Stimulated activated CD8-positive, alpha-beta memory T cell treated with anti-CD3 and anti-CD28 coated beads, Interleukin-7, amount 100 ng/mL, for 24 hours (primary cell): ENCODE measurements at regions not wholly inside any gene's neighbourhood (a gene's known extent, or its start where the extent isn't known, plus 50 kb on each side); places are given as distances from the start of the nearest gene placed in this dataset.

Experiments used
- DNase-seq: peaks from one replicate; pipeline ENCODE4 v3.0.0-alpha.2; 2020; ENCODE audit warnings: low read depth

DNA sequence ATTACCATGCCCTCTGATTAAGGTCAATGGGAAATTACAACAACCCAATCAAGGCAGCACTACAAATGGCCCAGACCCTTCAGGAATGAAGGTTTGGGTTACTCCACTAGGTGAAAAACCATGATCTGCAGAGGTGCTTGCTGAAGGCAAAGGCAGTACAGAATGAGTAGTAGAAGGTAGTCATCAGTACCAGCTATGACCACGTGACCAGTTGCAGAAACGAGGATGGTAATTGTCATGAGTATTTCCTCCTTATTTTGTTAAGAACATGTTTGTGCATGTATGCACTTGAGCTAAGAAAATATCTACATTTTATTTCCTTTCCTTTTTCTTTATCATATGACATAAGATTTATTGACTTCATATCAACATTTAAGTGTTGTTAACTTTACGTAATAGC, 607.1 kb downstream of the KCNT2 start:
- DNase-seq, result no peak

DNA sequence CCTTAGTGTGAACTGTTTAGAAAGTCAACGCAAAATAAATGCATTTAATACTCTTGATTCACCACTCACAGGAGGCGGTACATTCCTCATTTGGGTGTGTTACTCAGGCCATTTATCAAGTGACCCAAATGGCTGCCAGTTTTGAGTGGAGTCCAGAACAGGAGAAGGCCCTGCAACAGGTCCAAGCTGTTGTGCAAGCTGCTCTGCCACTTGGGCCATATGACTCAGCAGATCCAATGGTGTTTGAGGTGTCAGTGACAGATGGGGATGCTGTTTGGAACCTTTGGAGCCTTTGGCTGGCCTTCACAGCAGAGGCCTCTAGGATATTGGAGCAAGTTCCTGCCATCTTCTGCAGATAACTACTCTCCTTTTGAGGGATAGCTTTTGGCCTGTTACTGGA, 609.2 kb downstream of the KCNT2 start:
- DNase-seq, result no peak

DNA sequence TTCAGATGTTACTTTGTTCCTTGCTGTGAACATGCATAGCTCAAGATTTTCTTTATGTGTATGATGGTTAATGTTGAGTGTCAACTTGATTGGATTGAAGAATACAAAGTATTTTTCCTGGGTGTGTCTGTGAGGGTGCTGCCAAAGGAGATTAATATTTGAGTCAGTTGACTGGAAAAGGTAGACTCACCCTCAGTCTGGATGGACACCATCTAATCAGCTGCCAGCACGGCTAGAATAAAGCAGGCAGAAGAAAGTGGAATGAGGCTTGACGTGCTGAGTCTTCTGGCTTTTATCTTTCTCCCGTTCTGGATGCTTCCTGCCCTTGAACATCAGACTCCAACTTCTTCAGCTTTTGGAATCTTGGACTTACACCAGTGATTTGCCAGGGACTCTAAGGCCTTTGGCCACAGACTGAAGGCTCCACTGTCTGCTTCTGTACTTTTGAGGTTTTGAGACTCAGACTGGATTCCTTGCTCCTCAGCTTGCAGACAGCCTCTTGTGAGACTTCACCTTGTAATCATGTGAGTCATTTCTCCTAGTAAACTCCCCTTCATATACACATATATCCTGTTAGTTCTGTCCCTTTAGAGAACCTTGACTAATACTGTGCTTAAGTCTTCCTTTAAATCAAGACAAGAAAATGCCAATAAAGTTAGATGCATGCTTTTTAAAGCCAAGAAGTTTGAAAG, 626.6 kb downstream of the KCNT2 start:
- no peak for DNase-seq

DNA sequence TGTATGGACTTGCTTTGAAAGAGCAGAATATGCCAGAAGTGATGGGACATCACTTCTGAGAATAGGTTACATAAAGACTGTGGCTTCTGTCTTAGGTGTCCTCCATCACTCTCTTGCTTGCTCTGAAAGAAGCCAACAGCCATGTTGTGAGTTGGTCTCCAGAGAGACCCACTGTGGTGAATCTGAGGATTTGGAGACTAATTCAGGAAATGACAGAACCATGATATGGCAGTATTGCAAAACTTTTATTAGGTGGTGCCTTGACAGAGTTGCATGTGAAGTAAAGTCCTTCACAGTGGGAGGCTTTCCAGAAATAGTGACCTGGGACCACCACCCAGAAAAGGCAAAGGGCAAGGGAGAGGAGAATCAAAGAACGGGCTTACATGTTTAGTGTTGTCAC, 628.6 kb downstream of the KCNT2 start:
- DNase-seq, result no peak

DNA sequence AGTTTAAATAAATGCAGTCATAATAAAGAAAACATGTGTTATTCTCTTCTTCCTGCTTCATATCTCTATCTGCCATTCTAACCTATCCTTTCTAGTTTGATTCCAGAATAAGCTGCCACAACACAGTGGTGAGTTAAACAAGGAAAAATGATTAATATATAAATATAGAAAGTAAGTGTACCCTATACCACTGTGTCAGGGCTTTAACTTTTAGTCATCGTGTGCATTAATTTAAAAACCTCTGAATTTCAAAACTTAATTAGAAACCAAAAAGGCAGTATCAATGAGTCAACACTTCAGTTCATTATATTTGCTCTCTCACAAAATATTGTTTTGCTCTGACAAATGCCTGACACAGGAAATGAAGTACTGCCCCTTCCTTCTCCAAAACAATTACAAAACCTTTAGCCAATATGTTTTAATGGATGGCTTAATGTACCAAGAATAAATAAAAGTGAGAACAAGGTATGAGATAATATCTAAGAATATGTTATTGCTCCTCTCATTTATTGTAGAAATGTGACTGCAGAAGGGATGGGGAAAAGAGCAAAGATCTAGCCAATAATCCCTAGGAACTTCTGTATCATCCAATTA, 634.8 kb downstream of the KCNT2 start:
- DNase-seq, result no peak

DNA sequence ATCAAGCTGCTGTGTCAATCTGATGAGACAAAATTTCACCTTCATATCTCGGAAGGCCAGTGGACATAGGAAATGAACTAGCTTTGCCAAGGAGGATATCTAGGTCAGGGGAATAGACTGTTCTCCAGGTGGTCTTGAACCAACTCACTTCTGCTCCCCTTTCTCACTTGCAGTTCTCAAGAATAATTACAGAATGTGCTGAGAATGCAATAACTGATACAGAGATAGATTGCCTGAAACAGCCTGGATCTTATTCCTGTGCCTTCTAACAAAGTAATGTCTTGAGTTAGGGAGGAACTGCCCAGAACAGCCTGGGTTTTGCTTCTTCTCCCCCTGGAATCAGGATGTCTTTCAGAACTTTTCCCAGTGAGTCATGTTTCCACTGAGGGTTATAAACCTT, 636.7 kb downstream of the KCNT2 start:
- DNase-seq, result no peak

DNA sequence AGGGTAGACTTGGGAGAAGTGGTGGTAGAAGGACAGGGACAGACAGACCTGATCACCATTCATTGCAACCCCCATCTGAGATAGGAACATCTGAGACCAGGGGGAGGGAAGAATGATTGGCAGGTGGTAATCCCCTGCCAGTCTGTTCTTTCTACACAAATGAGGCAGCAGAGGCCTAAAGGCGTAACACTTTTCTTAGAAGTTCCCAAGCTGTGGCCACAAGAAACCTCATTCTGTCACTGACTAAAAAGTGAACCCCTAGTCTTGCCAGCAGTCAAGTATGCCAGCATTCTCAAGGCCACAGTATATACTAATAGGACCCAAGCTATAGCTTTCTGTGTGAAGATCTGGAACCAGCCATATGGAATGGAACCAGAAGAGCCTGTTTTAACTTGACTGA, 638.0 kb downstream of the KCNT2 start:
- no peak for DNase-seq

DNA sequence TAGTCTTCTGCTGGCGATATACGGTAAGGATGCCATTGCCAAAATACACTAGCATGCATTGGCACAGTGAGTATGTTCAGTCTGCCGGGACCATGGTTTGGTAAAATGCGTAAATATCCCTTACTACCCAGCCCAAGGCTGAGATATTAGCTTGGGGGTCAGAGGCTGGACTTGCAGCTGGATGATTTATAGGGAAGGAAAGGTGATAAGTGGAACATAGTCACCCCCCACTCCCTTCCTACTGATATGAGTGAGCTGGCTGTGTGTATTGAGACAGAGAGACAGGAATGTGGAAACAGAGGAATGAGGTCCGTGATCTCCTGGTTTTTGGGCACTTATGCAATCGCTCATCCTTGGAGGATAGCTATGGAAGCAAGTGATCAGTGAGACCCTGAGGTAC, 642.8 kb downstream of the KCNT2 start:
- no peak for DNase-seq

DNA sequence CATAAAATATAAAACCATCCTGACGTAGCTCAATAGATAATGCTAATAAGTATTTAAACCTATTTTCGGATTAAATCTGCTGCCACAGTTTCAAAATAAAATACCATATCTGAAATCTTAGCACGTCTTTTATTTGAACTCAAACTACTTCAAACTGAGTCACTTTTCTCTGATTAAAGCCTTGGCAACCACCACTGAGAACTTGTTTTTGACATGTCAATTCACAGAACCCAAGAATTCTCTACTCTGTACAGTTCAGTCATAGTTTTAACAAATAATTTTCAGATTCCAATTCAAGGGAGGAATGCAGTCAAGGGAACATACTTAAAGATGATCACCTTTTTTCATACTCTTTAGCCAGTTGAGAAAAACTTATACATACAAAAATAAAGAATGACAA, 643.2 kb downstream of the KCNT2 start:
- DNase-seq, result no peak

DNA sequence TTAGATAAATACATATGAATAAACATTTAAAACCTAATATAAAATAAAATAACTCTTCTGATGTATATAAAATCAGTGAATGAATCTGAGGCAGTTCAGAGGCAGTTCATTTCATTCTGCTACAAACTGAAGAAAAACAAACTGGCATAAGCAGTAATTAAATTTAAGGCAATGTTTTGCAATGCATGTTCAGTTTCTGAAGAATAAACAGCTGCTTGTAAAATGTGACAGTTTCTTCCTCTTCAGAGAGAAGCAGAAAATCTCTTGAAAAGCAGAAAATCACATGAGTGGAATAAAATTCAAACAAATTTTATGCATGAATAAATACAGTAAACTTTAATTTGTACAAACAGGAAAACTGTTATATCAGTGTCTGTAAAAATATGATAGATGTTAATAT, 643.7 kb downstream of the KCNT2 start:
- DNase-seq, result no peak

DNA sequence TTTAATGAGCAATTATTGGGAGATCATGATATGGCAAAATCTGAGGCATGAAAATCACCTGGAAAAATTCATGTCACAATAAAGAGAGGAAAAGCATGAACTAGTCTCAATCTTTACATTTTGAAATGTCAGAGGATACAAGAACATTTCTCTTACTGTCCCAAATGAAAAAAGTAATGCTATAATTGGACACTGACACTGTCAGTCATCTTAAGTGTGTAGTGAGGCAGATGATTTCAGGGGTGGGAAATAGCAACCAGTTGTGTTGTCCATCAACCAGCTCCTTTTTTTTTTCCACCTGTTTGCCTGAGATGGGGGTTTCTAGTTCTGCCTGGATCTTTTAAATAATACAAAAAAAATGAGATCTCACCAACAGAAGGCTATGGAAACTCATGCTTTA, 646.2 kb downstream of the KCNT2 start:
- DNase-seq, result no peak

DNA sequence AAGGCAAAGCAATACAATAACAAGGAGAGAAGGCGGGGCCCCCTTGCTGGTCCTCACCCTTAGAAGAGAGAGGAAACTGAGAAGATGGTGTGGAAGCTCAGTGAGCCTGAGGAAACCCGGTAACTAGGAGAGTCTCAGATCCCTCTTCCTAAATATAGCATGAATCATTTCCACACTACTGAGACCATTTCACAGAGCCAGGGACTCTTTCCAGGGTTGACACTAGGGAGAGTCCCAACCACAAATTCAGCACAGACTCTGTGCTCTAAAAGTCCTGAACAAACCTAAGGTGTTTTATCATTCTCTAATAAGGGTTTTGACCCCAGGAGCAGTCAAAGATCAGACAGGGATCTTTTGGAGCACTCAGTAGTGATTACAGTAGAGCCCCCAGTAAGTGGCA, 647.7 kb downstream of the KCNT2 start:
- no peak for DNase-seq

DNA sequence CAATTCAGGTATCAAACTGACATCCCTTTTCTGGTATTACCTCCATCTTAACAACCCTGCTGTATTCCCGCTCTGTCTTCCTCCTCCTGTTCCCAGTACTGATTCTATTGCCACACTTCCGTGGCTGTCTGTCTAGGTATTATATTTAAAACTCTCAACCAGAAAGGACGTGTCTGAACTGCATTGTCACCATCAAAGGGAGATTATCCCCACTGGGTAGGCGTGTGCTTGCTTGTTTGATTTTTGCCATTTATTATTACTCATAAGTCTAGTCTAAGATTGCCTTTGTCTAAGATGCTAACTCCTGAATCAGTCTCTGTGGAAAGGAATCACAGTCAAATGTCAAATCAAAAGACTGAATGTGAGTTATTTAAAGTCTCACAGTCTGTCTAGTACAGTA, 650.1 kb downstream of the KCNT2 start:
- DNase-seq, result no peak

DNA sequence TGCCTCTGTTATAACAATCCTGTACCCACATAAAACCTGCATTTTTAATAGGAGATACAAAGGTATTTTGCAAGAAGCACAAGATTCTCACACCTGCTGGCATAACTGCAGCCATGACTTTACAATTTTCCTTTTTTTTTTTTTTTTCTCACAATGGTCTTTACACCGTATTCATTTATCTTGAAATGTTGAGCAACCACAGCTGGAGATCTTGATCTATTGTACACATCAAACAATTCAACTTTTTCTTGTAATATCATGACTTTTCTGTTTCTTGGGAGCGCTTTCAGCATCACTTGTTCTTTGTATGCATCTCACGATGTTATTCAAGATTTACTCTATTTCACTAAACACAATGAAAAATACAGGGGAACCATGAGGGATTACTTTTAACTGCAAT, 651.4 kb downstream of the KCNT2 start:
- DNase-seq, result no peak

DNA sequence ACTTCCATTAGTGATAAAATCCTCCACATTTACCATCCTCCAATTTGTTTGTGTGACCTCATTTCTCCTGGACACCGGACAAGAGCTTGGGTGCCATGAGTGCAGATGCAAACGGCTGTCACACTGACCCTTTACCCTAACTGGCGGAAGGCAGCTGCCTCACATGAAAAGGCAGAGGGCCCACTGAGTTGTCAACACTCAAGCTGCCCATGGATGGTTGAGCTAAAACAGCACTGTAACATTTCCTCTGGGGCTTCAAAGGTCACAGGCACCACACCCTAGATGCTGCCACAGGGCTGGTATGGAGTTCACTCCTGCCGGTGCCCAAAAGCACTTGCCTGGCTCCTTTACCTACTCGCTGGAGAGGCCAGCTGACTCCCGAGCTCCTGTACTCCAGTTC, 653.4 kb downstream of the KCNT2 start:
- no peak for DNase-seq

DNA sequence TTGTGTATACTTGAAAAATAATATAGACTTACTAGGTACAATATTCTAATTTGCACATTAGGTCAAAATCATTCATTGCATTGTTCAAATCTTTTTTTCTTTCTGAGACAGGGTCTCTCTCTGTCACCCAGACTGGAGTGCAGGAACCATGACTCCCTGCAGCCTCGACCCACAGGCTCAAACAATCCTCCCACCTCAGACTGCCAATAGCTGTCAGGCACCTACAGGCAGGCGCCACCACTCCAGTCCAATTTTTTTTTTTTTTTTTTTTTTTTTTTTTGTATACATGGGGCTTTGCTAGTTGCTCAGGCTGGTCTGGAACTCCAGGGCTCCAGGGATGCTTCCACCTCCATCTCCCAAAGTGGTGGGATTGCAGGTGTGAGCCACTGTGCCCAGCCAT, 656.9 kb downstream of the KCNT2 start:
- no peak for DNase-seq

DNA sequence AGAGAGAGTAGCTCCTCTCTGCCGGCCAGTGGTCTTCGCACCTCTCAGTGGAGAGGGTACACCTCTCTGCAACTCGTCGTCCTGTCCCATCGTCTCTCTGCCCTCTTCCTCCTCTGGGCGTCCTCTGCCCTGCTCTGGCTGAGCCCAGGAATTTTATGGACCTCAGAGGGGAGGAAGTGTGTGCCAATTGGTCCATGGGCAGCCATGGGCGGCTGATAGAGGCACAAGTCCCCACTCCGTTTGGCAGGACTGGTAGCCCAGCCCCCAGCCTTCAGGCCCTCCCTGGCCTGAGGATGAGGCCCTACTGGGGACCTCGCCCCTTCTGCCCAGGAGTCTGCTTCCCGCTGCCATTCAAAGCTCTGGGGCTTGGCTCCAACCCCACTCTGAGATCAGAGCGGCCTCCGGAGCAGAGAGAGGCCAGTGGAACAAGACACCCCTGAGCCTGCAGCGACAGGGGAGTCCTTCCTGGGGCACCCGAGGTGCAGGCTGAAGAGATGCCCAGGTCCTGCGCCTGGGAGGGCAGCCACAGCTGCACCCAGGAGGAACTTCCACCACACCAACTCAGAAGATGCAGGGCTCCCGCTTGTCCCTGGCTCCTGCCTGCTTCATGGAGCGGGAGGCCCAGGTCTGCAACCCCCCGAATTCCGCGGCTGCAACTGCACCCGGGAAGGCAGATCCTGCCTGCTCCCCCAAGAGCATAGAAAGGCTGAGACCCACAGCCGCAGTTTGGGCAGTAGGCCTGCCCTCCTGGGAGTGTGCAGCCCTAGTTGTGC, 659.9 kb downstream of the KCNT2 start:
- no peak for DNase-seq

DNA sequence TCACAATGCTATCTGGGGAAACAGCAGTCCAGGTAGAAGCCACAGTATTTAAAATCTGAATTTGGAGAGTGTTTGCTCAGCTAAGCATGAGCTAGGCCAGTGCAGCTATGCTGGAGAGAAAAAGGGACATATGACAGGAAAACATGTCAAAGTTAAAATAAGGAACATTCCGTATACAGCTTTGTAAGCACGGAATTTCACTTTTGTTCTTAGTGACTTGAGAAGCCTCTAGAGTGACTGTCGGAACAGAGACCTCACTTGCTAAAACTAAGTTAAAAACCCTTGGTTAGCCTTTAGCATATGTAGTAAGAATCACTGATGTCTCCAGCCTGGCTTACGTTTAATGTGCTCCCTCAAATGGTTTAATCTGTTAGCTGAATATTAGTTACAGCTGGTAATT, 661.7 kb downstream of the KCNT2 start:
- no peak for DNase-seq

DNA sequence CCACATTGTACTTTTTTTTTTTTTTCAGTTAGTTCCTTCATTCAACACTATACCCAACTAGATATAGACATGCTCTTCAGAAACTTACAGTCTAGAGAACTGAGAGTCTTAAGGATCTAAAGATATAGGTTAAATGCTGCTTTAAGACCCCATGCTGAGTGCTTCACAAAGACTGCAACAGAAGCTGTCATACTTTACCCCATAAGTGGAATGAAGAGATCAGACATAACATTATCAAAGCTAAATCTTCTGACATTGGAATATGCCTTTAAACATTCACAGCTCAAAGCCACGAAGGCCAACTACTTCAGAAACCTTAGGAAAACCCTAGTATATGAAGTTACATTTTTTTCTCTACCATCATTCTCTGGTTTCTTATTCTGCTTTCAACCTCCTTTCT, 666.4 kb downstream of the KCNT2 start:
- no peak for DNase-seq

DNA sequence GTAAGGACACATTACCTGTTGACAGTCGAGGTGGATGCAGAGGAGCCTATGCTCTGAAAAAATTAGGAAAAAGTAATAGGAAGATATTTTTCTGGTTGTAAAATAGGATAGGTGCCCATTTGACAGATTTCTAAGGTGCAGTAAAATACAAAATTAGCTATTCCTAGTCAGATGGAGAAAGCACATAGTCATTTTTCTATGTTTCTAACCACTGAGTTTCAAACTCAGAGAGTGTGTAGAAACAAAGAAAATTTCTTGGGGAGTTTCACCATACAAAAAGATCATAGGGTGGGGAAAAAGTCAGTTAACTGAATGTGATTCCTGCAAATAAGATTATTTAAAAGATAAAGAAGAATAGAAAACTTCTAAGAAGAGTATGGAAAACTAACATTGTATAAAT, 666.9 kb downstream of the KCNT2 start:
- no peak for DNase-seq

DNA sequence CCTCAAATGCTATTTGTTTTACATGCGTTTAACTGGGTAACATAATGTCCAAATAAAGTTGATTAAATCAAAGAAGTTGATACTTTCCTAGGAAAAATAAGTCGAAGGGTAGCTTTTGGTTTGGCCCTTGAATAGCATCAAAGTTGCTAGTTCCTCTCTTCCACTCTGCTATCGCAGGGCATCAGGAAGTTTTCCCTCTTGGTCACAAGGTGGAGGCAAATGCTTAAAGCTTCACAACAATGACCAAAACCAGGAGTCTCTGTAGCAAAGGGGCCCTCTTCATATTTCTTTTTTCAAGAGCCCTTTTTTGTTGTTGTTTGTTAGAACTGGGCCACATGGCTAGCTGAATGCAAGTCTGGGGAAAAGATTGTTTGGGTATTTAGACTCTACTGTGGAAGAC, 668.4 kb downstream of the KCNT2 start:
- DNase-seq, result no peak

DNA sequence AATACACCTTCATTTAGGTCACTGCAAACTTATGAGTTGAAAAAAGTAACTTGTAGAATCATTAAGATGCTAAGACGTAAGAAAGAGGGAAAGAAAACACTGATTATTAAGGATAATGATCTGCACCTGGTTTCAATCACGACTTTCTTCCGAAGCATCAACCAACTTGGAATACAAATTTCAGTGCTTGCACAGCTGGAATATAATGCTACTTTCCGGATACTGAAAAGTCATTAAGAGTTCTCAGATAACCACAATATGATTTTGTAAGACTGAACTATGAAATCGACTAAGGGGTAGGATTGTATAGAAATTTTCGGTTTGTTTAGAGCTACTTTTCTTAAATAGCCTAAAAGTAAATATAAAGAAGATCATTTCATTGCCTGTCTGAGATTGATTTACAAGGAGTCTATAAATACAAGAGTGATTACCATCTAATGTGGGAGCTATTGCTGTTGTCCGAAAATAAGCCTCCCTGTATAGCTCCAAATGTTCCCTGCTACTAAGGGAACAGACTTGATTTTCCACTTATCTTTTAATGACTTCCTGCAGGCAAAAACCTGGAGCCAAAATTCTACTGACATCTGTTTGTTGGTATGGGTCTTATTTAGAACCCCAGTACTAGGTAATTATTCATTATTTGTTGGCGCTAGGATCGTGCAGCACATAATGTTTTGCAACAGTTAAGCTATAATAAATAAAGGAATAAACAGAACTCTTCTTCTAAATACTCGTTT, 673.3 kb downstream of the KCNT2 start:
- no peak for DNase-seq

DNA sequence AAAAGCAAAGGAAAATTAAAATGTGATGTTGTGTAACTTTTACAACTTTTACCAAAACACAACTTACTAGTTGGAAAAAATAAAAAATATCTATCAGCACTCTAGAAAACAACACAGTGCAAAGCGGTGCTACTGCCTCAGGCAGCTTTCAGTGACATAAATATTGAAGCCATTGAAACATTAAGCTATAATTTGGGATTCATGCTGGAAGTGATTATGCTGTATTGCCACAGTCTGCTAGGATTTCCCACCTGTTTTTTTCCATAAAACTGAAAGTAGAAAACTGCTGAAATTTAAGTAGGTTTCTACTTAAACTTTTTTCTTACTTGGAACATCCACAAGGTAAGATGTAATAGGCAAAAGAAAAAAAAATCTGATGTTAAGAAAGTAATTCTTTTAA, 674.4 kb downstream of the KCNT2 start:
- no peak for DNase-seq
